ENCODE measurements at regions not wholly inside any gene's neighbourhood (a gene's known extent, or its start where the extent isn't known, plus 50 kb on each side); places are given as distances from the start of the nearest gene placed in this dataset.

DNA sequence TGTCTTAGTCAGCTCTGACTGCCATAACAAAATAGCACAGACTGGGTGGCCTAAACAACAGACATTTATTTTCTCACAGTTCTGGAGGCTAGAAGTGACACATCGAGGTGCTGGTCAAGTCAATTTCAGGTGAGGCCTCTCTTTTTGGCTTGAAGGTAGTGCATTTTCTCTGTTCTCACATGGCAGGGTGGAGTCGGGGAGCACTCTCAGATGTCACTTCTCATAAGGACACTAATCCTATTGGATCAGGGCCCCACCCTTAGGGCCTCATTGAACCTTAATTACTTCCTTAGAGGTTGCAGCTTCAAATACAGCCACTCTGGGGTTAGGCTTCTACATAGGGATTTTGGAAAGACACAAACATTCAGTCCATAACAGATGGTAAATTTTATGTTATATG lies 161.6 kb downstream of the PFKFB3 start:
- H3K27ac ChIP-seq: peak overlapping the region; percentile 93
- TF ChIP-seq, protein P1, sequence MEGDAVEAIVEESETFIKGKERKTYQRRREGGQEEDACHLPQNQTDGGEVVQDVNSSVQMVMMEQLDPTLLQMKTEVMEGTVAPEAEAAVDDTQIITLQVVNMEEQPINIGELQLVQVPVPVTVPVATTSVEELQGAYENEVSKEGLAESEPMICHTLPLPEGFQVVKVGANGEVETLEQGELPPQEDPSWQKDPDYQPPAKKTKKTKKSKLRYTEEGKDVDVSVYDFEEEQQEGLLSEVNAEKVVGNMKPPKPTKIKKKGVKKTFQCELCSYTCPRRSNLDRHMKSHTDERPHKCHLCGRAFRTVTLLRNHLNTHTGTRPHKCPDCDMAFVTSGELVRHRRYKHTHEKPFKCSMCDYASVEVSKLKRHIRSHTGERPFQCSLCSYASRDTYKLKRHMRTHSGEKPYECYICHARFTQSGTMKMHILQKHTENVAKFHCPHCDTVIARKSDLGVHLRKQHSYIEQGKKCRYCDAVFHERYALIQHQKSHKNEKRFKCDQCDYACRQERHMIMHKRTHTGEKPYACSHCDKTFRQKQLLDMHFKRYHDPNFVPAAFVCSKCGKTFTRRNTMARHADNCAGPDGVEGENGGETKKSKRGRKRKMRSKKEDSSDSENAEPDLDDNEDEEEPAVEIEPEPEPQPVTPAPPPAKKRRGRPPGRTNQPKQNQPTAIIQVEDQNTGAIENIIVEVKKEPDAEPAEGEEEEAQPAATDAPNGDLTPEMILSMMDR (conservative IDR thresholded peaks at IDR 0.05): no peak

DNA sequence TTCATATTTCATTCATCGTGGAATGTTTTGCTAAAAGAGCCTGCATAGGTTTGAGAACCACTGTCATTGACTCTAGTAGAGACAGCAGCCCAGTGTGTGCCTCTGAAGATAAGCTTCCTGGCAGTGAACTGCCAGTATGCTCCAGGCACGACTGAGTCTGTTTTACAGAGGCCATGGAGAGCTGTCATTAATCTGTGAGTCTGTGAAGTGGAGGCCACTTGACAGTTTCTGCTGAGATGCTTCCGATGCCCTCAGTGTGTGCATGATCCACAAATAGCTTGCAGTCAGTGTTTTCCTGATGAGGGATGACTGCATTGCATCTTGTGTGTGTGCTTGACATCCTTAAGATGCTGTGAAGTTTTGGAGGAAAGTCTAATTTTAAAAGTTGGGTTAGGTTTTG lies 162.2 kb downstream of the PFKFB3 start:
- H3K27ac ChIP-seq: peak overlapping the region; percentile 93
- TF ChIP-seq, protein P1 (conservative IDR thresholded peaks at IDR 0.05): no peak

DNA sequence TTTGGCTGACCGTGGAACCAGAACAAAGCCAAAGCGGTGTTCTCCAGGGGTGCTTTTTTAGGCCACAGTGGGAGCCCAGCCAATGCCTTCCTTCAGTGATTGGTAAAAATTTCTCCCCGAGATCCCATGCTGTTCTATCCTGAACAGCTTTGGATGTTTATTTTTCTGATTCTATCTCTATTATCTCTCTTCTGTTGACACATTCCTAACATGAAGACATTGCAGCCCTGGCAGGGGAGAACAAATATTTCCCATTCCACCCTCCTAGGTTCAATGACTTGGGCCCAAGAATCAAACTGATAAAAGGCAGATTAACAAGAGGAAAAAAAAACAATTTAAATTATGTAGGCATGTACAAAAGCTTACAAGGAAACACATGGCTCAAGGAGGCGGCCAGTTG lies 162.7 kb downstream of the PFKFB3 start:
- peak overlapping the region; percentile 93 for H3K27ac ChIP-seq
- TF ChIP-seq, protein P1 (conservative IDR thresholded peaks at IDR 0.05): no peak
